ENCODE measurements at regions not wholly inside any gene's neighbourhood (a gene's known extent, or its start where the extent isn't known, plus 50 kb on each side); places are given as distances from the start of the nearest gene placed in this dataset.

DNA sequence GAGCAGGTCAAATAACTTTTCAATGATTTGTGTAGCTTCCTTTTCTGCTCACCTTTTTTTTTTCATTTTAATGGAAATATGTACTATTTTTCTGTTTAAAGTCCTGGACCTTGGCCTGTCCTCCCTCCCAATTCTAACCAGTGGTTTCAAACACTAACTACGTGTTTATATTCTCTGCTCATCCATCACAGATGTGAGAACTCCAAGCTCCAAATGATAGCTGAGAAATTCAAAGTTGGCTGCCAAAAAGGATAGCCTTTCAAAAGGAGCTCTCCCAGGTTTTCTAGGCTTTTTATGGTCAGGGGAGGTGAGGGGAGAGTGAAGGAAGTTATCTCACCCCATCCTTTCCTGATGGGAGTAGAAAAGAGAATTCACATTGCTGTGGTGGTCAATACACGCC is 486.0 kb upstream of the TBX3 start:
- TF ChIP-seq, protein P1, sequence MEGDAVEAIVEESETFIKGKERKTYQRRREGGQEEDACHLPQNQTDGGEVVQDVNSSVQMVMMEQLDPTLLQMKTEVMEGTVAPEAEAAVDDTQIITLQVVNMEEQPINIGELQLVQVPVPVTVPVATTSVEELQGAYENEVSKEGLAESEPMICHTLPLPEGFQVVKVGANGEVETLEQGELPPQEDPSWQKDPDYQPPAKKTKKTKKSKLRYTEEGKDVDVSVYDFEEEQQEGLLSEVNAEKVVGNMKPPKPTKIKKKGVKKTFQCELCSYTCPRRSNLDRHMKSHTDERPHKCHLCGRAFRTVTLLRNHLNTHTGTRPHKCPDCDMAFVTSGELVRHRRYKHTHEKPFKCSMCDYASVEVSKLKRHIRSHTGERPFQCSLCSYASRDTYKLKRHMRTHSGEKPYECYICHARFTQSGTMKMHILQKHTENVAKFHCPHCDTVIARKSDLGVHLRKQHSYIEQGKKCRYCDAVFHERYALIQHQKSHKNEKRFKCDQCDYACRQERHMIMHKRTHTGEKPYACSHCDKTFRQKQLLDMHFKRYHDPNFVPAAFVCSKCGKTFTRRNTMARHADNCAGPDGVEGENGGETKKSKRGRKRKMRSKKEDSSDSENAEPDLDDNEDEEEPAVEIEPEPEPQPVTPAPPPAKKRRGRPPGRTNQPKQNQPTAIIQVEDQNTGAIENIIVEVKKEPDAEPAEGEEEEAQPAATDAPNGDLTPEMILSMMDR (IDR thresholded peaks at IDR 0.05; ENCODE audit: low read depth, low read length) = no peak
- no peak overlapping the region for H3K4me3 ChIP-seq (ENCODE audit: low read depth, low read length)
- in situ Hi-C loops (cut with HindIII; ENCODE audit: low sequenced_read_pairs) = no loop called here
- DNase-seq (ENCODE audit: low read depth, low spot score) = no peak

GRCh38 chr12:115166698-115167315 is 482.8 kb upstream of the TBX3 start:
- DNase-seq (ENCODE audit: low read depth, low spot score) = peak; percentile 43
- TF ChIP-seq, protein P1 (IDR thresholded peaks at IDR 0.05; ENCODE audit: low read depth, low read length) = peak; percentile 25
- H3K4me3 ChIP-seq (ENCODE audit: low read depth, low read length) = no peak overlapping the region
- in situ Hi-C loops (cut with HindIII; ENCODE audit: low sequenced_read_pairs) = no loop called here

DNA sequence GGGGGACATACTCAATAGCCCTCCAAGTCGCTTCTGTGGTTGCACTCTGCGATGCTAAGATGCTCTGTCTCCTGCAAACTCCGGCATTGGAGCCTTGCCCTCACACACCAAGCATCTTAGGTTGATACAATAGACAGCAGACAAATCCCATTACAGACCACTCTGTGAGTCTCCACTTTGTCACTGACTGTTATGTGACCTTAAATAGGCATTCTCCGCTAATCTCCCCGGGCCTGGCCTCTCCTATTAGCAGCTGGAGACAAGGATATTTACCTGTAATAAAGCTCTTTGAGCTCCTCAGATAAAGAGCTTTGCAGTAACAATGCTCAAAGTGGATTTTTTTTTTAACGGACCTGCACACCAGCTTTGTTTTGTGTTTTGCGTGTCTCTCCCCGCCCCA is 479.7 kb upstream of the TBX3 start:
- TF ChIP-seq, protein P1 (IDR thresholded peaks at IDR 0.05; ENCODE audit: low read depth, low read length) = no peak
- DNase-seq (ENCODE audit: low read depth, low spot score) = no peak
- no peak overlapping the region for H3K4me3 ChIP-seq (ENCODE audit: low read depth, low read length)
- in situ Hi-C loops (cut with HindIII; ENCODE audit: low sequenced_read_pairs) = no loop called here

- DNase-seq (ENCODE audit: low read depth, low spot score) = no peak
- in situ Hi-C loops (cut with HindIII; ENCODE audit: low sequenced_read_pairs) = no loop called here
- no peak overlapping the region for H3K4me3 ChIP-seq (ENCODE audit: low read depth, low read length)
- TF ChIP-seq, protein P1 (IDR thresholded peaks at IDR 0.05; ENCODE audit: low read depth, low read length) = no peak
These were observed 476.5 kb upstream of the TBX3 start for GRCh38 chr12:115160271-115161128.

DNA sequence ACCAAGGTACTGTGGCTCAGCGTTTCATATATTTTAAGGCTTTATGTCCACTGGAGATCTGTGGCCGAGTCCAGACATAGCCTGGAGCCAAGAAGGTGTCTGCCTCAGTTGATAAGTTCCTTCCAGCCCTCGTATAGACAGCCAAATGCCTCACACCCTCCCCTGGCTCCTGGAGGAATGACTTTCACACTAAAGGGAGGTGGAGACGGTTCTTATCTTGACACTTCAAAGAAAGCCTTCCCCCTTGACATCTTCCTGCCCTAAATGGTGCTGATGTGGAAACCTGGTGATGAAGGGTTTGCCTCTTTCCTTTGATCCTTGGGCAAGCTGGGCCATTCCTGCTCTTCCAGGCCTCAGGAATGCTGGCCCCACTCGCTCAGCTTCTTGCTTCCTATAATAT is 474.8 kb upstream of the TBX3 start:
- in situ Hi-C loops (cut with HindIII; ENCODE audit: low sequenced_read_pairs) = no loop called here
- no peak overlapping the region for H3K4me3 ChIP-seq (ENCODE audit: low read depth, low read length)
- TF ChIP-seq, protein P1 (IDR thresholded peaks at IDR 0.05; ENCODE audit: low read depth, low read length) = no peak
- no peak for DNase-seq (ENCODE audit: low read depth, low spot score)

GRCh38 chr12:115155665-115156645 is 472.0 kb upstream of the TBX3 start:
- TF ChIP-seq, protein P1 (IDR thresholded peaks at IDR 0.05; ENCODE audit: low read depth, low read length) = no peak
- in situ Hi-C loops (cut with HindIII; ENCODE audit: low sequenced_read_pairs) = no loop called here
- H3K4me3 ChIP-seq (ENCODE audit: low read depth, low read length) = no peak overlapping the region
- DNase-seq (ENCODE audit: low read depth, low spot score) = peak; percentile 96

Measured in astrocyte of the spinal cord (primary cell).